ENCODE measurements at regions not wholly inside any gene's neighbourhood (a gene's known extent, or its start where the extent isn't known, plus 50 kb on each side); places are given as distances from the start of the nearest gene placed in this dataset.

GRCh38 chr1:59054172-59054571 is 242.7 kb upstream of the FGGY start:
- DNase-seq (ENCODE audit: low read depth): no peak
- no peak for TF ChIP-seq CTCF (IDR thresholded peaks at IDR 0.05; ENCODE audit: insufficient read depth, low read length)
- H3K4me3 ChIP-seq (ENCODE audit: low read depth, low read length): no peak overlapping the region

- peak; percentile 65 for DNase-seq (ENCODE audit: low read depth)
- no peak overlapping the region for H3K4me3 ChIP-seq (ENCODE audit: low read depth, low read length)
- no peak for TF ChIP-seq CTCF (IDR thresholded peaks at IDR 0.05; ENCODE audit: insufficient read depth, low read length)
Observed at GRCh38 chr1:59055908-59056719, 240.8 kb upstream of the FGGY start.

- no peak overlapping the region for H3K4me3 ChIP-seq (ENCODE audit: low read depth, low read length)
- TF ChIP-seq CTCF (IDR thresholded peaks at IDR 0.05; ENCODE audit: insufficient read depth, low read length): peak; percentile 3
Observed at GRCh38 chr1:59057211-59057694, 239.6 kb upstream of the FGGY start.

GRCh38 chr1:59057796-59058195 is 239.1 kb upstream of the FGGY start:
- no peak overlapping the region for H3K4me3 ChIP-seq (ENCODE audit: low read depth, low read length)
- DNase-seq (ENCODE audit: low read depth): peak; percentile 58

More at GRCh38 chr1:59057211-59057694, 239.6 kb upstream of the FGGY start:
- DNase-seq (ENCODE audit: low read depth): peak; percentile 98

GRCh38 chr1:59058665-59059439 is 238.0 kb upstream of the FGGY start:
- no peak for TF ChIP-seq CTCF (IDR thresholded peaks at IDR 0.05; ENCODE audit: insufficient read depth, low read length)
- H3K4me3 ChIP-seq (ENCODE audit: low read depth, low read length): no peak overlapping the region
- no peak for DNase-seq (ENCODE audit: low read depth)

More at GRCh38 chr1:59057796-59058195, 239.1 kb upstream of the FGGY start:
- no peak for TF ChIP-seq CTCF (IDR thresholded peaks at IDR 0.05; ENCODE audit: insufficient read depth, low read length)

GRCh38 chr1:59061876-59062275 is 235.0 kb upstream of the FGGY start:
- TF ChIP-seq CTCF (IDR thresholded peaks at IDR 0.05; ENCODE audit: insufficient read depth, low read length): no peak
- peak overlapping the region; percentile 55 for H3K4me3 ChIP-seq (ENCODE audit: low read depth, low read length)
- peak; percentile 97 for DNase-seq (ENCODE audit: low read depth)

All from fibroblast of the aortic adventitia (primary cell).